Bronchial epithelial cell (primary cell): ENCODE measurements at regions not wholly inside any gene's neighbourhood (a gene's known extent, or its start where the extent isn't known, plus 50 kb on each side); places are given as distances from the start of the nearest gene placed in this dataset.

Source experiments
- DNase-seq: peaks from one replicate; pipeline ENCODE4 v3.0.0-alpha.2; 2010; ENCODE audit warnings: low read depth
- FAIRE-seq: peaks from 2 replicates; lab custom pipeline; 2011; peaks lifted over from hg19 to GRCh38; lab: Jason Lieb, UNC
- H3K27me3 ChIP-seq: 2 replicates; pipeline ENCODE4 v1.5.1; 2011; ENCODE audit warnings: low read length; ENCODE audit not compliant: control insufficient read depth, insufficient read depth
- H3K36me3 ChIP-seq: 2 replicates; pipeline ENCODE4 v1.5.1; 2011; ENCODE audit warnings: low read length; ENCODE audit not compliant: control insufficient read depth, insufficient read depth
- H3K4me3 ChIP-seq: 2 replicates; pipeline ENCODE4 v1.5.1; 2011; ENCODE audit warnings: mild to moderate bottlenecking, low read depth, low read length, control low read depth
- CTCF ChIP-seq: IDR thresholded peaks from 2 replicates; pipeline ENCODE4 v1.5.1; 2011; ENCODE audit warnings: mild to moderate bottlenecking, moderate library complexity, low read length, control low read depth, inconsistent platforms; ENCODE audit not compliant: insufficient read depth, severe bottlenecking

- no peaks in the 10 kb centered on the region for H3K36me3 ChIP-seq
- no peak for DNase-seq
- no peak for TF ChIP-seq CTCF
- H3K4me3 ChIP-seq: no peak overlapping the region
- H3K27me3 ChIP-seq: no peaks in the 10 kb centered on the region
- FAIRE-seq: no peak
Observed at GRCh38 chr20:63092660-63093215, 86.0 kb upstream of the BHLHE23 start.

GRCh38 chr20:63091901-63092659 is 85.3 kb upstream of the BHLHE23 start:
- DNase-seq (no peak), FAIRE-seq (no peak)
- Histone ChIP-seq H3K36me3 (no peaks in the 10 kb centered on the region), H3K27me3 (no peaks in the 10 kb centered on the region), H3K4me3 (no peak overlapping the region)
- TF ChIP-seq CTCF: no peak

GRCh38 chr20:63090682-63091571 is 84.2 kb upstream of the BHLHE23 start:
- Histone ChIP-seq H3K4me3 (no peak overlapping the region), H3K27me3 (no peaks in the 10 kb centered on the region), H3K36me3 (no peaks in the 10 kb centered on the region)
- DNase-seq (no peak), FAIRE-seq (no peak)
- no peak for TF ChIP-seq CTCF

GRCh38 chr20:63090052-63090451 is 83.3 kb upstream of the BHLHE23 start:
- no peak for FAIRE-seq
- no peak for DNase-seq
- H3K36me3 ChIP-seq: no peaks in the 10 kb centered on the region
- no peak for TF ChIP-seq CTCF
- H3K4me3 ChIP-seq: no peak overlapping the region
- no peaks in the 10 kb centered on the region for H3K27me3 ChIP-seq

GRCh38 chr20:63089051-63089907 is 82.5 kb upstream of the BHLHE23 start:
- no peak overlapping the region for H3K4me3 ChIP-seq
- no peak for TF ChIP-seq CTCF
- H3K36me3 ChIP-seq: no peaks in the 10 kb centered on the region
- H3K27me3 ChIP-seq: no peaks in the 10 kb centered on the region
- FAIRE-seq (no peak), DNase-seq (no peak)
